ENCODE measurements at regions not wholly inside any gene's neighbourhood (a gene's known extent, or its start where the extent isn't known, plus 50 kb on each side); places are given as distances from the start of the nearest gene placed in this dataset.

DNA sequence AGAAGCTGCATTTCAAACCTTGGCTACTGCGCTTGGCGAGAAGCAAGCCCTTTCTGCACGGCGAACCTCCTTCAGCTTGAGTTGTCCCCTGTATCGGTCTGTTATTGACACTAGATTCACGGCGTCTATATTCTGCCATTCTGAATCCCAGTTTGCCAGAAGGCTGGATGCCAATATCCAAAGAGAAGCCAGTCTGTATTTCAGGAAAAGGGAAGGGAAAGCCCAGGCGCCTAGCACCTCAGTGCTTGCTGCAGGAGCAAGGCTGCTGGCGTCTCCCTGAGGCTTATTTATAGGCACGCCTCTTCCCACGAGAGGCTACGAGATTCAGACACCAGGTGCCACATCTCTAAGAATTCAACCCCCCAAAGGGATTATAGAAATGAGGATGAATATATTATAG, 89.6 kb upstream of the CDH4 start:
- Histone ChIP-seq H3K36me3 (ENCODE audit: insufficient read depth, low read length) (no peaks in the 10 kb centered on the region), H3K9me3 (ENCODE audit: control insufficient read depth in 1 of 2, insufficient read depth in 1 of 2, low read length in 2 of 2) (peaks cover 0 to 7% of the 10 kb centered on the region in 2 experiments), H3K4me3 (ENCODE audit: low read length) (no peak overlapping the region), H3K4me1 (ENCODE audit: insufficient read depth, low read length) (no peaks in the 10 kb centered on the region), H3K27me3 (ENCODE audit: control insufficient read depth in 1 of 2, insufficient read depth in 2 of 2, low read length in 2 of 2) (no peaks in the 10 kb centered on the region), H3K27ac (ENCODE audit: low read depth in 1 of 2, low read length in 2 of 2) (no peak overlapping the region)
- TF ChIP-seq, protein P1, sequence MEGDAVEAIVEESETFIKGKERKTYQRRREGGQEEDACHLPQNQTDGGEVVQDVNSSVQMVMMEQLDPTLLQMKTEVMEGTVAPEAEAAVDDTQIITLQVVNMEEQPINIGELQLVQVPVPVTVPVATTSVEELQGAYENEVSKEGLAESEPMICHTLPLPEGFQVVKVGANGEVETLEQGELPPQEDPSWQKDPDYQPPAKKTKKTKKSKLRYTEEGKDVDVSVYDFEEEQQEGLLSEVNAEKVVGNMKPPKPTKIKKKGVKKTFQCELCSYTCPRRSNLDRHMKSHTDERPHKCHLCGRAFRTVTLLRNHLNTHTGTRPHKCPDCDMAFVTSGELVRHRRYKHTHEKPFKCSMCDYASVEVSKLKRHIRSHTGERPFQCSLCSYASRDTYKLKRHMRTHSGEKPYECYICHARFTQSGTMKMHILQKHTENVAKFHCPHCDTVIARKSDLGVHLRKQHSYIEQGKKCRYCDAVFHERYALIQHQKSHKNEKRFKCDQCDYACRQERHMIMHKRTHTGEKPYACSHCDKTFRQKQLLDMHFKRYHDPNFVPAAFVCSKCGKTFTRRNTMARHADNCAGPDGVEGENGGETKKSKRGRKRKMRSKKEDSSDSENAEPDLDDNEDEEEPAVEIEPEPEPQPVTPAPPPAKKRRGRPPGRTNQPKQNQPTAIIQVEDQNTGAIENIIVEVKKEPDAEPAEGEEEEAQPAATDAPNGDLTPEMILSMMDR (IDR thresholded peaks at IDR 0.05): no peak
- DNase-seq (no peak), ATAC-seq (ENCODE audit: poor library complexity) (no peak)
- ChIA-PET POLR2A (no interaction called here), CTCF (no interaction called here)
- Mint-ChIP-seq H3K4me1 (ENCODE audit: low read depth) (no peaks in the 10 kb centered on the region), H3K27ac (no peak overlapping the region), H3K36me3 (ENCODE audit: low read depth) (no peaks in the 10 kb centered on the region), H3K9me3 (no peaks in the 10 kb centered on the region), H3K4me3 (no peak overlapping the region), H3K27me3 (peaks cover 29% of the 10 kb centered on the region)
- intact Hi-C loops (cut with DNase I, micrococcal nuclease): no loop called here

DNA sequence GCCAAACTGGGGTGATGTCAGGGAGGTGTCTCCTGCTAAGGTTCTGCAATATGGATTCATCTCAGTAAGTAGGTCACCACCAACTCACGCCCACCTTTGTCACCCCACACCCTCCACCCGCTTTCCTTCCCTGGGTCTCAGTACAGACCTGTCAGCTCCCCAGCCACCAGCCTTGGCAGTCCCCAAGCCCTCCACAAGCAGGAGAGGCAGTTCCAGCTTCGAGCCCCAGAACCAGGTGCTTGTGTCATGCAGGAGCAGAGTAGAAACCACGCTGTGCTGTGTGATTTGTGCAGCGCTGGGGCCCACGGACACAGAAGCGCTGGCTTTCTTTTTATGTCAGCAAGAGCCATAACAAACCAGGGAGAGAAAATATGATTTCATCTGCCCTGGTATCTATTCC, 89.0 kb upstream of the CDH4 start:
- H3K4me3 Mint-ChIP-seq: no peak overlapping the region
- no peaks in the 10 kb centered on the region for H3K36me3 Mint-ChIP-seq (ENCODE audit: low read depth)
- H3K27ac Mint-ChIP-seq: no peak overlapping the region
- Histone ChIP-seq H3K27ac (ENCODE audit: low read depth in 1 of 2, low read length in 2 of 2) (no peak overlapping the region), H3K4me1 (ENCODE audit: insufficient read depth, low read length) (no peaks in the 10 kb centered on the region), H3K27me3 (ENCODE audit: control insufficient read depth in 1 of 2, insufficient read depth in 2 of 2, low read length in 2 of 2) (no peaks in the 10 kb centered on the region), H3K9me3 (ENCODE audit: control insufficient read depth in 1 of 2, insufficient read depth in 1 of 2, low read length in 2 of 2) (peaks cover 0 to 11% of the 10 kb centered on the region in 2 experiments), H3K4me3 (ENCODE audit: low read length) (no peak overlapping the region), H3K36me3 (ENCODE audit: insufficient read depth, low read length) (no peaks in the 10 kb centered on the region)
- ChIA-PET CTCF (no interaction called here), POLR2A (no interaction called here)
- ATAC-seq (ENCODE audit: poor library complexity) (no peak), DNase-seq (no peak)
- no peaks in the 10 kb centered on the region for H3K4me1 Mint-ChIP-seq (ENCODE audit: low read depth)
- TF ChIP-seq, protein P1 (IDR thresholded peaks at IDR 0.05): no peak
- peaks cover 29% of the 10 kb centered on the region for H3K27me3 Mint-ChIP-seq
- H3K9me3 Mint-ChIP-seq: no peaks in the 10 kb centered on the region
- intact Hi-C loops (cut with DNase I, micrococcal nuclease): no loop called here

DNA sequence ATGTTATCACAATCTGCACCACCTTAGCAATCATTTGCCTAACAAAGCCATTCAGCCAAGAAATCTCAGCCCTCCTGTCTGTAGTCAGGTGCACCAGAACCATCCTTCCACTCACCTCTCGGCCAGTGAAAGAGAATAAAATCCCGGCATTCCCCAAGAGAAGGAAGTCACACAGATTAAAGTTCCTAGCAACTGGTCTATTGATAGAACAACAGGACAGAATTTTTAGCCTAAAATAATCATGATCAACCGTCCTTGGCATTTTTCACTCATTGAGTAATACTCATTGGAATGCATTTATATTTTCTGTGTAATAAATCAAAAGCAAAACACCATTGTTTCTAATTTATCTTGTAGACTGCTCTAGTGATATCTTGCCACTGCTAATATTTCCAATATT, 85.7 kb upstream of the CDH4 start:
- intact Hi-C loops (cut with DNase I, micrococcal nuclease): no loop called here
- H3K4me3 ChIP-seq (ENCODE audit: low read length): no peak overlapping the region
- POLR2A ChIA-PET: no interaction called here
- CTCF ChIA-PET: no interaction called here
- Mint-ChIP-seq H3K4me1 (ENCODE audit: low read depth) (no peaks in the 10 kb centered on the region), H3K27me3 (peaks cover 28% of the 10 kb centered on the region), H3K36me3 (ENCODE audit: low read depth) (no peaks in the 10 kb centered on the region), H3K4me3 (no peak overlapping the region), H3K9me3 (no peaks in the 10 kb centered on the region), H3K27ac (no peak overlapping the region)
- DNase-seq (no peak), ATAC-seq (ENCODE audit: poor library complexity) (no peak)
- H3K27me3 ChIP-seq (ENCODE audit: control insufficient read depth in 1 of 2, insufficient read depth in 2 of 2, low read length in 2 of 2): peaks cover 0 to 2% of the 10 kb centered on the region in 2 experiments
- H3K4me1 ChIP-seq (ENCODE audit: insufficient read depth, low read length): no peaks in the 10 kb centered on the region
- H3K27ac ChIP-seq (ENCODE audit: low read depth in 1 of 2, low read length in 2 of 2): no peak overlapping the region
- no peaks in the 10 kb centered on the region for H3K36me3 ChIP-seq (ENCODE audit: insufficient read depth, low read length)
- H3K9me3 ChIP-seq (ENCODE audit: control insufficient read depth in 1 of 2, insufficient read depth in 1 of 2, low read length in 2 of 2): peaks cover 0 to 9% of the 10 kb centered on the region in 2 experiments
- TF ChIP-seq, protein P1 (IDR thresholded peaks at IDR 0.05): no peak

Data from CD4-positive, alpha-beta T cell (primary cell).